ENCODE measurements at regions not wholly inside any gene's neighbourhood (a gene's known extent, or its start where the extent isn't known, plus 50 kb on each side); places are given as distances from the start of the nearest gene placed in this dataset.
A peak's percentile ranks its signal among the peaks of the same experiment; 100 is the strongest.
"Not testable (repeated sequence)": the region's sequence is repeated elsewhere in the genome, so short reads cannot be mapped to it uniquely, and the experiment has no call there.

DNA sequence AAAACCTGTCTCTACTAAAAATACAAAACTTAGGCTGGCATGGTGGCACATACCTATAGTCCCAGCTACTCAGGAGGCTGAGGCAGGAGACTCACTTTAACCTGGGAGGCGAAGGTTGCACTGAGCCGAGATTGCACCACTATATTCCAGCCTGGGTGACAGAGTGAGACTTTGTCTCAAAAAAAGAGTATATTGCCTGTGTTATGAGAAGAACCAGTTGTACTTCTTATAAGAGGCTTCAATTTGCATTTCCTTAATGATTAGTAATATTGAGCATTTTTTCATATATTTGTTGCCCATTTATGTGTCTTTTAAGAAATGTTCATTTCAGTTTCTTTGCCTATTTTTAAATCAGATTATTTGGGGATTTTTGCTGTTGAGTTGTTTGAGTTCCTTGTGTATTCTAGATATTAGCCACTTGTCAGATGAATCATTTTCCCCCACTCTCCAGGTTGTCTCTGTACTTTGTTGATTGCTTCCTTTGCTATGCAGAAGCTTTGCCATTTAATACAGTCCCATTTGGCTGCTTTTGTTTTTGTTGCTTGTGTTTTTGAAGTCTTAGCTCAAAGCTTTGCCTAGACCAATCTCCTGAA is 75.8 kb upstream of the LRPPRC start:
- Histone ChIP-seq H3K27ac (replicated peaks) (no peak overlapping the region), H3K27me3 (ENCODE audit: insufficient read depth, poor library complexity, severe bottlenecking) (no peaks in the 10 kb centered on the region), H3K4me3 (replicated peaks; ENCODE audit: insufficient read depth, low read length) (no peak overlapping the region)
- TF ChIP-seq, protein P1, sequence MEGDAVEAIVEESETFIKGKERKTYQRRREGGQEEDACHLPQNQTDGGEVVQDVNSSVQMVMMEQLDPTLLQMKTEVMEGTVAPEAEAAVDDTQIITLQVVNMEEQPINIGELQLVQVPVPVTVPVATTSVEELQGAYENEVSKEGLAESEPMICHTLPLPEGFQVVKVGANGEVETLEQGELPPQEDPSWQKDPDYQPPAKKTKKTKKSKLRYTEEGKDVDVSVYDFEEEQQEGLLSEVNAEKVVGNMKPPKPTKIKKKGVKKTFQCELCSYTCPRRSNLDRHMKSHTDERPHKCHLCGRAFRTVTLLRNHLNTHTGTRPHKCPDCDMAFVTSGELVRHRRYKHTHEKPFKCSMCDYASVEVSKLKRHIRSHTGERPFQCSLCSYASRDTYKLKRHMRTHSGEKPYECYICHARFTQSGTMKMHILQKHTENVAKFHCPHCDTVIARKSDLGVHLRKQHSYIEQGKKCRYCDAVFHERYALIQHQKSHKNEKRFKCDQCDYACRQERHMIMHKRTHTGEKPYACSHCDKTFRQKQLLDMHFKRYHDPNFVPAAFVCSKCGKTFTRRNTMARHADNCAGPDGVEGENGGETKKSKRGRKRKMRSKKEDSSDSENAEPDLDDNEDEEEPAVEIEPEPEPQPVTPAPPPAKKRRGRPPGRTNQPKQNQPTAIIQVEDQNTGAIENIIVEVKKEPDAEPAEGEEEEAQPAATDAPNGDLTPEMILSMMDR (IDR thresholded peaks at IDR 0.05; ENCODE audit: insufficient read depth, low read length) = no peak
- TF ChIP-seq POLR2AphosphoS5 (IDR thresholded peaks at IDR 0.05; ENCODE audit: low read depth) (no peak), GABPA (IDR thresholded peaks at IDR 0.05; ENCODE audit: low read depth) (no peak), SPI1 (IDR thresholded peaks at IDR 0.05; ENCODE audit: borderline replicate concordance, low read depth) (no peak)
- TF ChIP-seq, protein P2, sequence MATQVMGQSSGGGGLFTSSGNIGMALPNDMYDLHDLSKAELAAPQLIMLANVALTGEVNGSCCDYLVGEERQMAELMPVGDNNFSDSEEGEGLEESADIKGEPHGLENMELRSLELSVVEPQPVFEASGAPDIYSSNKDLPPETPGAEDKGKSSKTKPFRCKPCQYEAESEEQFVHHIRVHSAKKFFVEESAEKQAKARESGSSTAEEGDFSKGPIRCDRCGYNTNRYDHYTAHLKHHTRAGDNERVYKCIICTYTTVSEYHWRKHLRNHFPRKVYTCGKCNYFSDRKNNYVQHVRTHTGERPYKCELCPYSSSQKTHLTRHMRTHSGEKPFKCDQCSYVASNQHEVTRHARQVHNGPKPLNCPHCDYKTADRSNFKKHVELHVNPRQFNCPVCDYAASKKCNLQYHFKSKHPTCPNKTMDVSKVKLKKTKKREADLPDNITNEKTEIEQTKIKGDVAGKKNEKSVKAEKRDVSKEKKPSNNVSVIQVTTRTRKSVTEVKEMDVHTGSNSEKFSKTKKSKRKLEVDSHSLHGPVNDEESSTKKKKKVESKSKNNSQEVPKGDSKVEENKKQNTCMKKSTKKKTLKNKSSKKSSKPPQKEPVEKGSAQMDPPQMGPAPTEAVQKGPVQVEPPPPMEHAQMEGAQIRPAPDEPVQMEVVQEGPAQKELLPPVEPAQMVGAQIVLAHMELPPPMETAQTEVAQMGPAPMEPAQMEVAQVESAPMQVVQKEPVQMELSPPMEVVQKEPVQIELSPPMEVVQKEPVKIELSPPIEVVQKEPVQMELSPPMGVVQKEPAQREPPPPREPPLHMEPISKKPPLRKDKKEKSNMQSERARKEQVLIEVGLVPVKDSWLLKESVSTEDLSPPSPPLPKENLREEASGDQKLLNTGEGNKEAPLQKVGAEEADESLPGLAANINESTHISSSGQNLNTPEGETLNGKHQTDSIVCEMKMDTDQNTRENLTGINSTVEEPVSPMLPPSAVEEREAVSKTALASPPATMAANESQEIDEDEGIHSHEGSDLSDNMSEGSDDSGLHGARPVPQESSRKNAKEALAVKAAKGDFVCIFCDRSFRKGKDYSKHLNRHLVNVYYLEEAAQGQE (IDR thresholded peaks at IDR 0.05; ENCODE audit: insufficient replicate concordance, low read depth) = no peak
- no peak for DNase-seq (ENCODE audit: low read depth in 1 of 2, low spot score in 1 of 2)

DNA sequence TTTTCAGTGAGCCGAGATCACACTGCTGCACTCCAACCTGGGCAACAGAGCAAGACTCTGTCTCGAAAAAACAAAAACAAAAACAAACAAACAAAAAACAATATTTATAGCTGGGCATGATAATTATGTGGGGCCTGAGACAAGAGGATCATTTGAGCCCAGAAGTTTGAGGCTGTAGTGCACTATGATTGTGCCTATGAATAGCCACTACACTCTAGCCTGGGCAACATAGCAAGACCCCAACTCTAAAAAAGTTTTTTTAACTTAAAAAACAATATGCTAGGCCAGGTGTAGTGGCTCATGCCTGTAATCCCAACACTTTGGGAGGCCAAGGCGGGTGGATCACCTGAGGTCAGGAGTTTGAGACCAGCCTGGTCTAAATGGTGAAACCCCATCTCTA is 77.9 kb upstream of the LRPPRC start:
- H3K27ac ChIP-seq (replicated peaks); DNase-seq (ENCODE audit: low read depth in 1 of 2, low spot score in 1 of 2); H3K4me3 ChIP-seq (replicated peaks; ENCODE audit: insufficient read depth, low read length): not testable (repeated sequence)

DNA sequence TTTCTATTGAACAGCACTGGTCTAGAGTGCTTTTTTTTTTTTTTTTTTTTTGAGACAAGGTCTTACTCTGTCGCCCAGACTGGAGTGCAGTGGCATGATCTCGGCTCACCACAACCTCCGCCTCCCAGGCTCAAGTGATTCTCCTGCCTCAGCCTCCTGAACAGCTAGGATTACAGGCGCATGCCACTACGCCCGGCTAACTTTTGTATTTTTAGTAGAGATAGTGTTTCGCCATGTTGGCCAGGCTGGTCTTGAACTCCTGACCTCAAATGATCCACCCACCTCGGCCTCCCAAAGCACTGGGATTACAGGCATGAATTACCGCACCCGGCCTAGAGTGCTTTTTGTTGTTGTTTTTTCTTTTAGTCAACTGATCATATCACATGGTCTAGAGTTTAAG is 79.0 kb upstream of the LRPPRC start:
- not testable (repeated sequence) for H3K4me3 ChIP-seq (replicated peaks; ENCODE audit: insufficient read depth, low read length); DNase-seq (ENCODE audit: low read depth in 1 of 2, low spot score in 1 of 2); H3K27me3 ChIP-seq (ENCODE audit: insufficient read depth, poor library complexity, severe bottlenecking); H3K27ac ChIP-seq (replicated peaks)

More for the DNA sequence above, 77.9 kb upstream of the LRPPRC start:
- not testable (repeated sequence) for H3K27me3 ChIP-seq (ENCODE audit: insufficient read depth, poor library complexity, severe bottlenecking)

DNA sequence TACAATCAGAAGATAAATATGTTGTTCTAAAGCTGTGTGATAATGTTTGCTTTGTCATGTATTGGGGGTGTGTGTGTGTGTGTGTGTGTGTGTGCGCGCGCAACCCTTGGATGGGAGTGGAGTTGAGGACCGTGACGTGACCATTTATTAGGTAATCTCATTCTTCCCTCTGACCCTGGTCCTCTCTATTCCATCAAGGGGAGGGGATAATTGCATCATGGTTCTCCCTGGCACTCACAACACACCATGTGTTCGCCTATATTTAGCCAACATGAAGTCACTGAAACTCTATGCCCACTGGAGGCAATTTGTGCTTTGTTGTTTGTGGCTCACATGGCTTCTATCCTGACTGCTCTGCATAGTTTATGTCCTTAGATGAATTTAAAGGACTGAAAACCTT is 79.8 kb upstream of the LRPPRC start:
- Histone ChIP-seq H3K27ac (replicated peaks) (no peak overlapping the region), H3K27me3 (ENCODE audit: insufficient read depth, poor library complexity, severe bottlenecking) (no peaks in the 10 kb centered on the region), H3K4me3 (replicated peaks; ENCODE audit: insufficient read depth, low read length) (no peak overlapping the region)
- TF ChIP-seq, protein P1 (IDR thresholded peaks at IDR 0.05; ENCODE audit: insufficient read depth, low read length) = no peak
- TF ChIP-seq POLR2AphosphoS5 (IDR thresholded peaks at IDR 0.05; ENCODE audit: low read depth) = no peak
- TF ChIP-seq GABPA (IDR thresholded peaks at IDR 0.05; ENCODE audit: low read depth) = no peak
- TF ChIP-seq, protein P2 (IDR thresholded peaks at IDR 0.05; ENCODE audit: insufficient replicate concordance, low read depth) = no peak
- no peak for TF ChIP-seq SPI1 (IDR thresholded peaks at IDR 0.05; ENCODE audit: borderline replicate concordance, low read depth)
- no peak for DNase-seq (ENCODE audit: low read depth in 1 of 2, low spot score in 1 of 2)

DNA sequence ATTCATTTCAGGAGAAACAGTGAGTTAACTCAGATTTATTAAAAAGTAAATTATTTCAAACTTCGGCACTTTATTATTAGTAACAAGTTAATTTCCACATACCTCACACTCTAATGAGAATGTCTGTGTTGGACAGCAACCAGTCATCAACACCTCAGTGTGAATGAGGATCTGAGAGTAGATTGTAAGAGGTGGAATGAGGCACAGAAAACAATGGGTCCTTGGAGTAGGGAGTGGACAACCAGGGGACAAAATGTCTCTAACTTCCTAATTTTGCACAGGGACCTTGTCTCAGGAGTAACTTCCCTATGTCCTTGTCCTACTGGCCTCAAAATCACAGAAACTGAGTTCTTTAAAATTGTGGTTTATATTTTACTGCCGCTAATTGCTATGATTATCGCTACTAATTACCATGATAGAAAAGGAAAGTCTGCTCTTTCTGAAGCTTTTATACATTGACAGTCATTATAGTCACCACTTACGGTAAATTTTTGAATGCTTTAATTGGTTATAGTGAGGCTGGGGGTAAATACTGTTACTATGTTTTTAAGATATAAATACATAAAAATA is 82.2 kb upstream of the LRPPRC start:
- no peak for DNase-seq (ENCODE audit: low read depth in 1 of 2, low spot score in 1 of 2)
- TF ChIP-seq, protein P2 (IDR thresholded peaks at IDR 0.05; ENCODE audit: insufficient replicate concordance, low read depth) = peak; percentile 77
- TF ChIP-seq POLR2AphosphoS5 (IDR thresholded peaks at IDR 0.05; ENCODE audit: low read depth) = no peak
- H3K27ac ChIP-seq (replicated peaks) = no peak overlapping the region
- no peak overlapping the region for H3K4me3 ChIP-seq (replicated peaks; ENCODE audit: insufficient read depth, low read length)
- H3K27me3 ChIP-seq (ENCODE audit: insufficient read depth, poor library complexity, severe bottlenecking) = no peaks in the 10 kb centered on the region

Measured in HL-60 (cell line).